WI38 (cell line): ENCODE measurements at regions not wholly inside any gene's neighbourhood (a gene's known extent, or its start where the extent isn't known, plus 50 kb on each side); places are given as distances from the start of the nearest gene placed in this dataset.

Source experiments
- H3K4me3 ChIP-seq: 2 replicates; pipeline ENCODE4 v1.5.1; 2011; ENCODE audit warnings: low read depth, mild to moderate bottlenecking, control low read depth, low read length
- TF ChIP-seq, protein P1 (sequence below): IDR thresholded peaks from 2 replicates; pipeline ENCODE4 v1.5.1; 2012; ENCODE audit warnings: low read depth, mild to moderate bottlenecking, control low read depth, low read length

DNA sequence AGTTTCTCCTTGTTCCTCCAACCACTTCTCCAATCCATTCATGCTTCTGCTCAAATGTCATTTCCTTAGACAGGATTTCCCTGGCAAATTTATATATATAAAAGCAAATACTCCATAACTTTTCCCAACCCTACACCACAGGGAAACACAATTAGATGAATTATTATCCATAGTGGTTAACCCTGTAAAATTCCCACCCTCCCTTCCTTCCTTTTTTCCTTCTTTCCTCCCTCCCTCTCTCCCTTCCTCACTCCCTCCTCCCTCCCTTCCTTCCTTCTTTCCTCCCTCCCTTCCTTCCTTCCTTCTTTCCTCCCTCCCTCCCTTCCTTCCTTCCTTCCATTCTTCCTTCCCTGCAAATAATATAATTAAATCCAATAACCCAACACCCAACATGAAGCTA lies 617.7 kb downstream of the IRS1 start:
- TF ChIP-seq, protein P1, sequence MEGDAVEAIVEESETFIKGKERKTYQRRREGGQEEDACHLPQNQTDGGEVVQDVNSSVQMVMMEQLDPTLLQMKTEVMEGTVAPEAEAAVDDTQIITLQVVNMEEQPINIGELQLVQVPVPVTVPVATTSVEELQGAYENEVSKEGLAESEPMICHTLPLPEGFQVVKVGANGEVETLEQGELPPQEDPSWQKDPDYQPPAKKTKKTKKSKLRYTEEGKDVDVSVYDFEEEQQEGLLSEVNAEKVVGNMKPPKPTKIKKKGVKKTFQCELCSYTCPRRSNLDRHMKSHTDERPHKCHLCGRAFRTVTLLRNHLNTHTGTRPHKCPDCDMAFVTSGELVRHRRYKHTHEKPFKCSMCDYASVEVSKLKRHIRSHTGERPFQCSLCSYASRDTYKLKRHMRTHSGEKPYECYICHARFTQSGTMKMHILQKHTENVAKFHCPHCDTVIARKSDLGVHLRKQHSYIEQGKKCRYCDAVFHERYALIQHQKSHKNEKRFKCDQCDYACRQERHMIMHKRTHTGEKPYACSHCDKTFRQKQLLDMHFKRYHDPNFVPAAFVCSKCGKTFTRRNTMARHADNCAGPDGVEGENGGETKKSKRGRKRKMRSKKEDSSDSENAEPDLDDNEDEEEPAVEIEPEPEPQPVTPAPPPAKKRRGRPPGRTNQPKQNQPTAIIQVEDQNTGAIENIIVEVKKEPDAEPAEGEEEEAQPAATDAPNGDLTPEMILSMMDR: no peak
- H3K4me3 ChIP-seq: no peak overlapping the region

DNA sequence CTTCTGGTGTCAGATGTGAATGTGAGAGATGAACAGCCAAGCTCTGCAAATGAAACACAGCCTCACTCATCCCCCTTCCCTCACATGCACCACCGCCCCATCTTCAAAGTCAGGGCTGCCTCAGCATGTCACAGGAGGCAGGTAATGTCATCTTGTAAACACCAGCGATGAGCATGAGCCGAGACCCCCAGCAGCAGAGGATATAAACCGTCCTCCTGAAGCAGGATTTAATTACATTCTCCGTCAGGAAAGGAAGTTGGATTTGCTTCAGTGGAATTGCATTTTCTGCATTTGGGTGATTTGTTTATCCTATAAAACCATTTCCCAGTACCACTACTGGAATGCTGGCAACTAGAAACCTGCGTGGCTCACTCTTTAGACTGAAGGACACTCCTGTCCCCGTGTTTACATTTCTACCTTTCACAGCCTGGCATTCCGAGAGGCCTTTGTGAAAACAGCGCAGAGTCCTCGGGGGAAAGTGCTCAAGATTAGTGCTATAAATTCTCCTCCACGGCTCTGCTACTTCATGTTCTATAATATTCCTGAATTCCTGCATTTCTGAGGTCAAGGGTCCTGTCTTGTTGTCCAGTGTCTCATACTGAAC lies 619.2 kb downstream of the IRS1 start:
- H3K4me3 ChIP-seq: no peak overlapping the region
- TF ChIP-seq, protein P1: no peak

GRCh38 chr2:226179010-226179409 lies 620.6 kb downstream of the IRS1 start:
- TF ChIP-seq, protein P1: no peak
- no peak overlapping the region for H3K4me3 ChIP-seq

- TF ChIP-seq, protein P1: no peak
- no peak overlapping the region for H3K4me3 ChIP-seq
These were observed 623.2 kb downstream of the IRS1 start for GRCh38 chr2:226176283-226176984.

DNA sequence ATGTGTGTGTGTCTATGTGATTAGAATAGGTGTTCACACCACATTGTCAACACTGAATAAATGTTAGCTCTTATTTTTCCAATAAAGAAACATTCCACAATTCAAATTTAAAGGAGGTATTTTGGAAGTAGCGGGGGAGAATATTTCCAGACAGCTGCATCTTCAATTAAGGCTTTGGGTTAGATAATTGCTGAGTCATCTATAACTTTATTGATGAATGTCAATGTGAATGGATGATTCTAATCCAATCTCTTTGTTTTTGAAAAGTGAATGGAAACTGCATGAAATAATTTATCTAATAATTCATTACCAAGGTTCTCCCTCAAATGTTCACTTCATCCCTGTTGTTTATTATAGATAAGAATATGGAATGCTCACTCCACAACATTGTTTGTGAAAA lies 625.2 kb downstream of the IRS1 start:
- H3K4me3 ChIP-seq: no peak overlapping the region
- TF ChIP-seq, protein P1: no peak

DNA sequence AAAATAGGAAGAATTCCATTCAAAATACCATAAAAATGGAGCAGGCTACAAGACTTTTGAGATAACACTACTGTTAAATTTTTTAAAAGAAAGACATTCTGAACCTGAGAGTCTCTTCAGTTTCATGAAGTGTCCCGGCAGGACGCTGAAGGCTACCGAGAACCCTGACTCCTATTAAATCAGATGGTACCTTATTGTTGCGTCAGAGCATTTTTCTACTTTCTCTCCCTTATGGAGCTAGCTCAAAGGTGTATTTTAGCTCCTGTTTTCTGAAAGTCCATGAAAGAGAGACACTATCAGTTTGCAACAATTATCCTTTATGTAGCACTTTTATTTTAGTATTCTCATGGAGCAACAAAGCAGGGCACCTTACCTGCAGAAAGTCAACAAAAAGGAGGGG lies 626.7 kb downstream of the IRS1 start:
- TF ChIP-seq, protein P1: no peak
- no peak overlapping the region for H3K4me3 ChIP-seq

DNA sequence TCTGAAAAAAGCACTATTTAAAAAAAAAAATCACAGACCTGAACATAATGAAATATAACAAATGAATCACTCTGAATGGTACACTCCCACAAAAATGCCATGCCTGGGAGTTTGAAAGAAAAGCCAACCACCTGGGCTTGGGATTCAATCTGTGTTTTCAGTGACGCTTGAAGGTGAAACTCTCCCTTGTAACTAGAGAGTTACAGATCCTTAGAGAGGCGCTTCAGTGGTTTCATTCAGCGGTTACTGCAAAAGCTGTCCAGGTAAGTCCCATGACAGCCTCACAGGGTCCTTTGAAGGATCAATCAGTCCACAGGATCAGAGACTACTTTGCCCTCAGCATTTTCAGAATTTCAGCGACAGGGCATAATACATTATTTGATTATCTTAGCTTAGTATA lies 627.3 kb downstream of the IRS1 start:
- H3K4me3 ChIP-seq: no peak overlapping the region
- TF ChIP-seq, protein P1: no peak
